DOHH2 (cell line): ENCODE measurements at regions not wholly inside any gene's neighbourhood (a gene's known extent, or its start where the extent isn't known, plus 50 kb on each side); places are given as distances from the start of the nearest gene placed in this dataset.

Source experiments
- H3F3A ChIP-seq: fragments of 200-600 bp; sonication (generic), shearing (Covaris generic); 2 replicates; pipeline ENCODE4 v1.6.0; 2016; ENCODE audit warnings: antibody characterized with exemption, mild to moderate bottlenecking; ENCODE audit not compliant: control insufficient read depth, insufficient read depth
- H3K27ac ChIP-seq: fragments of 200-600 bp; sonication (generic); 2 replicates; pipeline ENCODE4 v1.5.1; 2014; ENCODE audit warnings: low read depth, mild to moderate bottlenecking, low read length, moderate library complexity
- H3K27me3 ChIP-seq: fragments of 200-600 bp; sonication (generic); 2 replicates; pipeline ENCODE4 v1.6.1; 2014; ENCODE audit warnings: mild to moderate bottlenecking, low read length, mixed read lengths; ENCODE audit not compliant: control insufficient read depth
- H3K36me3 ChIP-seq: fragments of 200-600 bp; sonication (generic); 2 replicates; pipeline ENCODE4 v1.6.1; 2014; ENCODE audit warnings: mild to moderate bottlenecking, low read length, moderate library complexity, mixed read lengths; ENCODE audit not compliant: control insufficient read depth
- H3K4me1 ChIP-seq: fragments of 200-600 bp; sonication (generic); 2 replicates; pipeline ENCODE4 v1.6.1; 2014; ENCODE audit warnings: mild to moderate bottlenecking, low read length, mixed read lengths; ENCODE audit not compliant: control insufficient read depth
- H3K4me2 ChIP-seq: fragments of 200-600 bp; sonication (generic); 2 replicates; pipeline ENCODE4 v1.6.0; 2014; ENCODE audit warnings: mild to moderate bottlenecking, low read length, moderate library complexity
- H3K4me3 ChIP-seq: fragments of 200-600 bp; sonication (generic); 2 replicates; pipeline ENCODE4 v1.5.1; 2014; ENCODE audit warnings: mild to moderate bottlenecking, low read length, mixed read lengths
- H3K79me2 ChIP-seq: fragments of 200-600 bp; sonication (generic); 2 replicates; pipeline ENCODE4 v1.6.1; 2014; ENCODE audit warnings: mild to moderate bottlenecking, low read length, mixed read lengths; ENCODE audit not compliant: control insufficient read depth
- H3K9me2 ChIP-seq: fragments of 200-600 bp; sonication (generic); replicated peaks from 2 replicates; pipeline ENCODE4 v1.6.1; 2014; ENCODE audit warnings: mild to moderate bottlenecking, low read length, mixed read lengths; ENCODE audit not compliant: control insufficient read depth
- H3K9me3 ChIP-seq: fragments of 200-600 bp; sonication (generic); 2 replicates; pipeline ENCODE4 v1.6.1; 2014; ENCODE audit warnings: antibody characterized with exemption, low read length, mixed read lengths; ENCODE audit not compliant: control insufficient read depth, insufficient read depth
- H4K20me1 ChIP-seq: fragments of 200-600 bp; sonication (generic); 2 replicates; pipeline ENCODE4 v1.6.0; 2014; ENCODE audit warnings: low read depth, mild to moderate bottlenecking, antibody characterized with exemption, low read length, moderate library complexity; ENCODE audit not compliant: control insufficient read depth, insufficient read depth
- CTCF ChIP-seq: fragments of 200-600 bp; sonication (generic); IDR thresholded peaks from one replicate; pipeline ENCODE4 v1.5.1; 2014; ENCODE audit warnings: antibody characterized with exemption, mild to moderate bottlenecking, low read depth, low read length; ENCODE audit not compliant: poor library complexity, severe bottlenecking
- EZH2phosphoT487 ChIP-seq: fragments of 200-600 bp; sonication (generic); IDR thresholded peaks from 2 replicates; pipeline ENCODE4 v1.6.1; 2017; ENCODE audit warnings: borderline replicate concordance, mild to moderate bottlenecking, antibody characterized with exemption, low read length, moderate library complexity, mixed read lengths

GRCh38 chr2:57516698-57517340 is 529.8 kb upstream of the VRK2 start:
- TF ChIP-seq CTCF = peak; percentile 68
- no peak for TF ChIP-seq EZH2phosphoT487
- Histone ChIP-seq H3K9me3 (no peaks in the 10 kb centered on the region), H4K20me1 (no peaks in the 10 kb centered on the region)

GRCh38 chr2:57523304-57523703 is 523.3 kb upstream of the VRK2 start:
- no peaks in the 10 kb centered on the region for H3F3A ChIP-seq
- H3K4me1 ChIP-seq = no peaks in the 10 kb centered on the region
- no peak for TF ChIP-seq CTCF
- TF ChIP-seq EZH2phosphoT487 = no peak

More at GRCh38 chr2:57516698-57517340, 529.8 kb upstream of the VRK2 start:
- Histone ChIP-seq H3K79me2 (no peaks in the 10 kb centered on the region), H3K36me3 (no peaks in the 10 kb centered on the region), H3K4me2 (no peak overlapping the region), H3K4me1 (no peaks in the 10 kb centered on the region), H3K9me2 (no peaks in the 10 kb centered on the region), H3K27me3 (no peaks in the 10 kb centered on the region), H3K4me3 (no peak overlapping the region), H3F3A (no peaks in the 10 kb centered on the region), H3K27ac (no peak overlapping the region)

GRCh38 chr2:57527685-57528084 is 518.9 kb upstream of the VRK2 start:
- H3K27ac ChIP-seq = no peak overlapping the region
- H3K4me2 ChIP-seq = no peak overlapping the region
- no peaks in the 10 kb centered on the region for H4K20me1 ChIP-seq
- no peaks in the 10 kb centered on the region for H3K9me3 ChIP-seq
- H3K4me3 ChIP-seq = no peak overlapping the region
- H3K4me1 ChIP-seq = no peaks in the 10 kb centered on the region
- no peaks in the 10 kb centered on the region for H3F3A ChIP-seq
- H3K27me3 ChIP-seq = no peaks in the 10 kb centered on the region
- H3K9me2 ChIP-seq = no peaks in the 10 kb centered on the region
- TF ChIP-seq CTCF = no peak
- no peak for TF ChIP-seq EZH2phosphoT487
- no peaks in the 10 kb centered on the region for H3K36me3 ChIP-seq
- no peaks in the 10 kb centered on the region for H3K79me2 ChIP-seq

More at GRCh38 chr2:57523304-57523703, 523.3 kb upstream of the VRK2 start:
- no peaks in the 10 kb centered on the region for H3K9me3 ChIP-seq
- H3K4me2 ChIP-seq = no peak overlapping the region
- no peaks in the 10 kb centered on the region for H3K36me3 ChIP-seq
- H3K27me3 ChIP-seq = no peaks in the 10 kb centered on the region
- H3K27ac ChIP-seq = no peak overlapping the region
- H3K9me2 ChIP-seq = no peaks in the 10 kb centered on the region
- no peaks in the 10 kb centered on the region for H3K79me2 ChIP-seq
- no peak overlapping the region for H3K4me3 ChIP-seq
- no peaks in the 10 kb centered on the region for H4K20me1 ChIP-seq
